ENCODE measurements at regions not wholly inside any gene's neighbourhood (a gene's known extent, or its start where the extent isn't known, plus 50 kb on each side); places are given as distances from the start of the nearest gene placed in this dataset.
"Not testable (repeated sequence)": the region's sequence is repeated elsewhere in the genome, so short reads cannot be mapped to it uniquely, and the experiment has no call there.

- no peak for DNase-seq (ENCODE audit: low read depth)
- no peak for TF ChIP-seq MAX (IDR thresholded peaks at IDR 0.05; ENCODE audit: low read depth, low read length)
- TF ChIP-seq MYC (IDR thresholded peaks at IDR 0.05; ENCODE audit: low read depth, low read length): no peak
- TF ChIP-seq POLR2A (IDR thresholded peaks at IDR 0.05; ENCODE audit: extremely low read depth, insufficient read length): no peak
- TF ChIP-seq CTCF (IDR thresholded peaks at IDR 0.05; ENCODE audit: low read depth, low read length): no peak
- no peak overlapping the region for H3K4me3 ChIP-seq (ENCODE audit: low read depth, low read length)
These were observed 415.1 kb downstream of the TMEM121 start for GRCh38 chr14:105941226-105942166.

GRCh38 chr14:105942725-105943124, 416.3 kb downstream of the TMEM121 start:
- H3K4me3 ChIP-seq (ENCODE audit: low read depth, low read length); DNase-seq (ENCODE audit: low read depth): not testable (repeated sequence)

GRCh38 chr14:105943973-105944602, 417.7 kb downstream of the TMEM121 start:
- H3K4me3 ChIP-seq (ENCODE audit: low read depth, low read length): no peak overlapping the region
- no peak for DNase-seq (ENCODE audit: low read depth)
- TF ChIP-seq MAX (IDR thresholded peaks at IDR 0.05; ENCODE audit: low read depth, low read length) (no peak), POLR2A (IDR thresholded peaks at IDR 0.05; ENCODE audit: extremely low read depth, insufficient read length) (no peak), MYC (IDR thresholded peaks at IDR 0.05; ENCODE audit: low read depth, low read length) (no peak), CTCF (IDR thresholded peaks at IDR 0.05; ENCODE audit: low read depth, low read length) (no peak)

- H3K4me3 ChIP-seq (ENCODE audit: low read depth, low read length): no peak overlapping the region
- peak; percentile 76 for DNase-seq (ENCODE audit: low read depth)
- TF ChIP-seq MAX (IDR thresholded peaks at IDR 0.05; ENCODE audit: low read depth, low read length) (peak; percentile 46; the same call in 1 of the 2 replicates), CTCF (IDR thresholded peaks at IDR 0.05; ENCODE audit: low read depth, low read length) (peak; percentile 76), POLR2A (IDR thresholded peaks at IDR 0.05; ENCODE audit: extremely low read depth, insufficient read length) (no peak)
These were observed 418.5 kb downstream of the TMEM121 start for GRCh38 chr14:105944632-105945610.

GRCh38 chr14:105945896-105946295, 419.5 kb downstream of the TMEM121 start:
- no peak overlapping the region for H3K4me3 ChIP-seq (ENCODE audit: low read depth, low read length)
- peak; percentile 55 for DNase-seq (ENCODE audit: low read depth)
- TF ChIP-seq CTCF (IDR thresholded peaks at IDR 0.05; ENCODE audit: low read depth, low read length) (peak; percentile 34), POLR2A (IDR thresholded peaks at IDR 0.05; ENCODE audit: extremely low read depth, insufficient read length) (no peak)

- DNase-seq (ENCODE audit: low read depth): no peak
- no peak for TF ChIP-seq POLR2A (IDR thresholded peaks at IDR 0.05; ENCODE audit: extremely low read depth, insufficient read length)
- TF ChIP-seq CTCF (IDR thresholded peaks at IDR 0.05; ENCODE audit: low read depth, low read length): no peak
- no peak for TF ChIP-seq MYC (IDR thresholded peaks at IDR 0.05; ENCODE audit: low read depth, low read length)
- TF ChIP-seq MAX (IDR thresholded peaks at IDR 0.05; ENCODE audit: low read depth, low read length): no peak
- no peak overlapping the region for H3K4me3 ChIP-seq (ENCODE audit: low read depth, low read length)
These were observed 421.2 kb downstream of the TMEM121 start for GRCh38 chr14:105947599-105947998.

- peak; percentile 75 for DNase-seq (ENCODE audit: low read depth)
- H3K4me3 ChIP-seq (ENCODE audit: low read depth, low read length): not testable (repeated sequence)
These were observed 422.6 kb downstream of the TMEM121 start for GRCh38 chr14:105948955-105949354.

- H3K4me3 ChIP-seq (ENCODE audit: low read depth, low read length); DNase-seq (ENCODE audit: low read depth): not testable (repeated sequence)
These were observed 424.0 kb downstream of the TMEM121 start for GRCh38 chr14:105950364-105950892.

Measured in NB4 (cell line).